ENCODE measurements at regions not wholly inside any gene's neighbourhood (a gene's known extent, or its start where the extent isn't known, plus 50 kb on each side); places are given as distances from the start of the nearest gene placed in this dataset.
"Not testable (repeated sequence)": the region's sequence is repeated elsewhere in the genome, so short reads cannot be mapped to it uniquely, and the experiment has no call there.

DNA sequence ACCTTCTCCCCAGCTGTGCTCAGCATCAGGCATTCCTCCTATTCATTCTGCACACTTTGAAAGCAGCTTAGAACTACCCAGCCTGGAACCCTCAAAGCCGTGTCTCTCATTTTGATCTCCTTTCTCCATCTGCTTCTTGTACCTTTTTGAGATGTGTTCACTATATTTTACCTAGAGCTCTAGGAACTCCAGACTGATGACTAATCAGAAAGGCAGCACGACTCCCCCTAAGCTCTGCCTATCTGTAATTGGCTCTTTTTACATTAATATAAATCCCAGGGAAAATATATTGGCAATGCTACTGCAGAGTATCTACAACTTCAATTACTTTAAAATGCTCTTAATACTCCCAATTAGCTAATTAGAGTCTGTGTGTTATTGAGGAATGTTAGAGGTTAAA, 671.5 kb downstream of the CBLN4 start:
- Mint-ChIP-seq H3K9me3 (peaks cover 4% of the 10 kb centered on the region), H3K4me1 (no peaks in the 10 kb centered on the region), H3K36me3 (no peaks in the 10 kb centered on the region), H3K4me3 (no peak overlapping the region), H3K27ac (no peak overlapping the region), H3K27me3 (no peaks in the 10 kb centered on the region)
- no peak for ATAC-seq

DNA sequence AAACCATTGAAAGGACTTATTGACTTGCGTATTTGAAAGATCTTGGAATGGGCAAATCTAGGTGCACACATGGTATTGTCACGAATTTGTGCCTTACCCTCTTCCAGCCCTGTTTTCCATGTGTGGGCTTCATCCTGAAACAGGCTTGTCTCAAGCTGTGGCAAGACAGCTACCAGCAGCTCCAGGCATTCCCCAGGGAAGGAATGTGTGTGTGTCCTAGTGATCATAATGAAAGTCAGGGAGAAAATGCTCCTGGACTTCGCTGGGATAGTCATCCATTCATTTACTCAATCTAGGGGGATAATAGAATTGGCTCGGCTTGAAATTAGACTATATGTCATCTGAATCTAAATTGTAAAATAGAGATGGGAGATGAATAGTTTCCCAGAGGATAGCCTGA, 676.2 kb downstream of the CBLN4 start:
- no peaks in the 10 kb centered on the region for H3K27me3 Mint-ChIP-seq
- peaks cover 4% of the 10 kb centered on the region for H3K9me3 Mint-ChIP-seq
- H3K27ac Mint-ChIP-seq = no peak overlapping the region
- H3K36me3 Mint-ChIP-seq = no peaks in the 10 kb centered on the region
- H3K4me1 Mint-ChIP-seq = no peaks in the 10 kb centered on the region
- ATAC-seq = no peak
- H3K4me3 Mint-ChIP-seq = no peak overlapping the region

DNA sequence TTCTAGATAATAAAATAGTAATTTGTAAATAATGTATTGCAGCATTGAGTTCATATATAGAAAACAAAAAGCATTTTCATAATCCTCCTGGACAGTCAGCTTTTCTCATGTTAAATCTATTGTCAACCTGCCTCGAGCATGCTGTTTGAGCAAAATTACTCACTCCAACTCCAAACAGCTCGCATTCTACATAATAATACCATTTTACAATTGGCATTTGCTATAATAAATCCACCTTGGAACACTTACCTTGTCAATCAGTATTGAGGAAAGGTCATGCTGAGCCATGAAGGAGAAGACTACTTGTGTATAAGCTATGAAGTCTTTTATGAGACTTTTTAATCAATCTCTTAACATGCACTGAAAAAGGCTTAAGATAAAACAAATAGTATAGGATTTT, 682.6 kb downstream of the CBLN4 start:
- no peaks in the 10 kb centered on the region for H3K4me1 Mint-ChIP-seq
- no peak for ATAC-seq
- peaks cover 6% of the 10 kb centered on the region for H3K9me3 Mint-ChIP-seq
- H3K36me3 Mint-ChIP-seq = no peaks in the 10 kb centered on the region
- no peak overlapping the region for H3K4me3 Mint-ChIP-seq
- H3K27me3 Mint-ChIP-seq = no peaks in the 10 kb centered on the region
- H3K27ac Mint-ChIP-seq = no peak overlapping the region

DNA sequence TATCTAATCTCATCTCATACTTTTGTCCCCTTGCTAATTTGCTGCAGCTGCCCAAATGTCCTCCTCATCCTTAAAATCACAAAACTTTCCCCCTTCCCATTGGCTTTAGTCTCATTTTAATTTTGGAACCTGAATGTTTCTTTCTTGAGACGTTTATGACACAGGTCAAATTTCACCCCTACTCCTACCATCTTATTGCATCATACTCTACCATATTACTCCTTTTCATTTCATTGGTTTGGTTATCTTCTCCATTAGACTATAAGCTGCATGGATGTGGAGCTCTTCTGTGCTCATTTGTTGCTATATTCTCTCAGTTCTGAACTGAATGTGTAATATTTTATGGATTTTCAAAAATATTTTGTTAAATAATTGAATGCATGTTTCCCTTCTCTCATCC, 688.6 kb downstream of the CBLN4 start:
- Mint-ChIP-seq H3K4me1 (no peaks in the 10 kb centered on the region), H3K27ac (no peak overlapping the region), H3K9me3 (peaks cover 11% of the 10 kb centered on the region), H3K36me3 (no peaks in the 10 kb centered on the region), H3K27me3 (no peaks in the 10 kb centered on the region), H3K4me3 (no peak overlapping the region)
- ATAC-seq = no peak

DNA sequence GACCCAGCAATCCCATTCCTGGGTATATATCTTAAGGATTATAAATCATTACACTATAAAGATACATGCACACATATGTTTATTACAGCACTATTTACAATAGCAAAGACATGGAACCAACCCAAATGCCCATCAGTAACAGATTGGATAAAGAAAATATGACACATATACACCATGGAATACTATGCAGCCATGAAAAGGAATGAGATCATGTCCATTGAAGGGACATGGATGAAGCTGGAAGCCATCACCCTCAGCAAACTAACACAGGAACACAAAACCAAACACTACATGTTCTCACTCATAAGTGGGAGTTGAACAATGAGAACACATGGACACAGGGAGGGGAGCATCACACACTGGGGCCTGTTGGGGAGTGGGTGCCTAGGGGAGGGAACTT, 694.5 kb downstream of the CBLN4 start:
- H3K27ac Mint-ChIP-seq, H3K4me3 Mint-ChIP-seq, H3K4me1 Mint-ChIP-seq, H3K36me3 Mint-ChIP-seq, ATAC-seq, H3K27me3 Mint-ChIP-seq: not testable (repeated sequence)
- peaks cover 12% of the 10 kb centered on the region for H3K9me3 Mint-ChIP-seq

DNA sequence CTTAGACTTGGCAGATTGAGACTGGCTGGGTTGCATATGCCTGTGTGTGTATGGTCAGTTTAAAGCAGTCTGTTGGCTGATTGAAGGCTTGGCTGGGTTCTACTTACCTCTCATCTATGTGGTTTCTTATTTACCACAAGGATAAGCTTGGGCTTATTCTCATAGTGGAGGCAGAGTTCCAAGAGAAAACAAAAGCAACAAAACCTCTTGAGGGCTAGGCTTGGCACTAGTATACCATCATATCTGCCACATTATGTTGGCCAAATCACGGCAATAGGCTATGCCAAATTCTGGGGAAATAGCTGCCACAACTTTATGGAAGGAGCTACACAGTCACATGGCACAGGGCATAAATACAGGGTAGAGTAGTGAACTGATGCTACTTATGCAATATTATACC, 714.1 kb downstream of the CBLN4 start:
- no peak for ATAC-seq
- Mint-ChIP-seq H3K27ac (no peak overlapping the region), H3K36me3 (no peaks in the 10 kb centered on the region)

DNA sequence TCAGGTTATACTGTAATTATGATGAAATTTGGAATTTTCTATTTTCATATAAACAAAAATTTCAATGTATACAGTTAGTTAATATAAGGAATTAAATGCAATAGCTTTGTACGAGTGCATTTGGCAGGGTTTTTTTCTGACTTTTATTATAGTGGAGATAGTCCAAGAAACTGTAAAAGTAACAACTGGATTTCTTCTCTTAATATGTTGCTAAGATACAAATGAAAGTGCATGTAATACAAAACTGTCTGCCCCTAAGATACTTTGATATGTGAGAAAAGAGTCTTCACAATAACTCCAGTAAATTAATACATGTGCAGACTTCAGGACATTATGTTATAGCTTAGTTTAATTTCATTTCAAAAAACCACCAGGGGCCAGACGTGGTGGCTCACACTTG, 721.4 kb downstream of the CBLN4 start:
- Mint-ChIP-seq H3K36me3 (no peaks in the 10 kb centered on the region), H3K27me3 (no peaks in the 10 kb centered on the region), H3K4me1 (no peaks in the 10 kb centered on the region), H3K4me3 (no peak overlapping the region), H3K27ac (no peak overlapping the region), H3K9me3 (peaks cover 11% of the 10 kb centered on the region)
- ATAC-seq = no peak

More for the DNA sequence above, 714.1 kb downstream of the CBLN4 start:
- H3K4me1 Mint-ChIP-seq = no peaks in the 10 kb centered on the region
- no peaks in the 10 kb centered on the region for H3K27me3 Mint-ChIP-seq
- H3K4me3 Mint-ChIP-seq = no peak overlapping the region
- peaks cover 4% of the 10 kb centered on the region for H3K9me3 Mint-ChIP-seq

DNA sequence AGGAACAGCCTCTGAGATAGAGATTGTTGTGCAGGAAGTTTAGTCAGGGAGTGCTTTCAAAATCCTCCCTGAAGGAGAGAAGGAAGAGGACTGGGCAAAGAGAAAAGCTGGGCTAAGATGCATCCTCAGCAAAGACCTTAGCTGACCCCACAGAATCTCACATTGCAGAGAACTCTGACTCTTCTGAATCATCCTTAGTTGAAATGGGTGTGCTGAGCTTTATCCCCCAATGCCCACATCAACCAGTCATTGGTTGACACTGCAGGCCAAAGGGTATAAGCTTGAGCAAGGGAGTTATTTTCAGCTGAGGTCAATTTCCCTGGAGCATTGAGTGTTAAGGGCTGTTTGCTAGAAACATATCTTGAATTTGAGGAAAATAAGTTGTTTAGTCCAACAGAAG, 732.2 kb downstream of the CBLN4 start:
- Mint-ChIP-seq H3K27me3 (no peaks in the 10 kb centered on the region), H3K4me3 (no peak overlapping the region), H3K36me3 (no peaks in the 10 kb centered on the region), H3K9me3 (peaks cover 11% of the 10 kb centered on the region), H3K4me1 (no peaks in the 10 kb centered on the region), H3K27ac (no peak overlapping the region)
- no peak for ATAC-seq

DNA sequence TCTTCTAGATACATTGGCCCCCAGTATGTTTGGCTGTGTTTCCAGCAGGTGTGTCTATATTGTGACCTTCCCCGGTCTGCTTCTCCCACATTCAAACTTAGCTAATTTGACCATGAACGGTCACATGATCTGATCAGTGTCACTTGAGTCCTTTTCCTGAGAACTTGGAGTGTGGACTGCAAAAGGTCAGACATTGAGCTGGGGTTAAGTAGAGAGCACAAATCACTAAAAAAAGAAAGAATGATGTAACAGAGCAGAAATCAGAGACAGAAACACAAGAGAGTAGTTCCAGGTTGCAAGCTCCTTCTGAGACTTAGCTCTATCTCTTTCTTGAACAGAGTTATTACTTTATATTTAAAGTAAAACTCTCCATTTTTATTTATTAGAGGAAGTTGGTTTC, 733.9 kb downstream of the CBLN4 start:
- Mint-ChIP-seq H3K36me3 (no peaks in the 10 kb centered on the region), H3K4me3 (no peak overlapping the region), H3K9me3 (peaks cover 11% of the 10 kb centered on the region), H3K27me3 (no peaks in the 10 kb centered on the region), H3K27ac (no peak overlapping the region), H3K4me1 (no peaks in the 10 kb centered on the region)
- ATAC-seq = no peak

DNA sequence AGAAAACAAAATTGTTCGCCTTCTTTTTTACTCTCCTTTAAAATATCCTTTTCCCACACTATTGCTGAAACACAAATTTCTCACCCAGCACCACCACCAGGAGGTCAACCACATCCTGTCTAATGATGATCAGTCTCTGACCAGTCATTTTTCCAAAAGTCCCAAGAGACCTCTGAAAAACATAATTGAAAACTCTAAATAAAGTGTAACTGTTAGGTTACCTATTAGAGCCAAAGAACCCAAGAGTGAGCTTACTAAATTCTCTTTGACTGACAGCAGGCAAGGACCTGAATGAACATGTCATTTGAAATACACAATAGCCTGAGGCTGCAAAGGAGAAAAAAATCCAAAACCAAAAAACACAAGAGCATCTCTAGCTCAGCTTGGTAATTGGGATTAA, 735.4 kb downstream of the CBLN4 start:
- H3K36me3 Mint-ChIP-seq = no peaks in the 10 kb centered on the region
- no peak overlapping the region for H3K27ac Mint-ChIP-seq
- H3K4me1 Mint-ChIP-seq = no peaks in the 10 kb centered on the region
- no peak overlapping the region for H3K4me3 Mint-ChIP-seq
- no peak for ATAC-seq
- H3K9me3 Mint-ChIP-seq = peaks cover 11% of the 10 kb centered on the region
- no peaks in the 10 kb centered on the region for H3K27me3 Mint-ChIP-seq

DNA sequence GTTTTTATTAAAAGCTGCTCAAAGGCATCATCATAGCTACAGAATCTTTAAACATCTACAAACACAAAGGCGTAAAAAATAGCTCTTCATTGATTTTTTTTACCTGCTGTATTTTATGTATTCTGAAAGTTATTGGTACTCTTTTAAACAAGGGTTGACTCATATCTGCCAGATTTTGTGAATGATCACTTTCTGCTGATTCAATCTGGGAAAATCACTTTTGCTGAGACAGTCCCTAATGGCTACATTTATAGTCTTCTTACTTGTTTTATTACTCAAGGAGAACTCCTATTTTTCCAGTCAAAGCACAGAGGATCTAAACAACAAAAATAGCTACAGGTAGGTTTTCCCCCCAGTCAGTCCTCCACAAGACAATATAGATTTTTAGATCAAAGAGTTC, 739.0 kb downstream of the CBLN4 start:
- H3K36me3 Mint-ChIP-seq = no peaks in the 10 kb centered on the region
- H3K27ac Mint-ChIP-seq = no peak overlapping the region
- H3K4me3 Mint-ChIP-seq = no peak overlapping the region
- no peak for ATAC-seq
- no peaks in the 10 kb centered on the region for H3K4me1 Mint-ChIP-seq
- no peaks in the 10 kb centered on the region for H3K27me3 Mint-ChIP-seq
- peaks cover 8% of the 10 kb centered on the region for H3K9me3 Mint-ChIP-seq

DNA sequence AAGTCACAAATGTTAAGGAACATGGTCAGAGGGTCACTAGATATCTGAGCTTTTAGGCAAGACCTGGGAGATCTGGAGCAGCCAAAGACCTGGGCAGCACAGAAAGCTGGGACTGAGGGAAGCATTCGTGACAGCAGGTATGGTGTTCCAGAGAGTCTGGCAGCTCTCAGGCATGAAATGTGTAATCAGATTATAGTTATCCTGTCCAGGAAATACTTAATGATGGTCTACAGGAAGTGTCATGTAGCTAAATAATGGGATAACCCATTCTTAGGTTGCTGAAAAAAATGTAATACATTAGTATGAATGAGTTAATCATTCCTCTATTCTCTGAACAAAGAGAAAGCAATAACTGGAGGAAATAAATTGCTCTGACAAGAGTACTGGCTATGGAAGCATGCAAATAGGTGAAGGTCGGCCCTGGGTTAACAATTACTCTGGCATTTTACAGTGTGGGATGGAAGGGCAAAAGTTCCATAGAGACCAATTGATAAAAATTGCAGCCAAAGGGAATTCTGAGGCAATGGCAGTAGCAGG, 740.5 kb downstream of the CBLN4 start:
- H3K27me3 Mint-ChIP-seq = no peaks in the 10 kb centered on the region
- ATAC-seq = no peak
- H3K27ac Mint-ChIP-seq = no peak overlapping the region
- no peak overlapping the region for H3K4me3 Mint-ChIP-seq
- H3K4me1 Mint-ChIP-seq = no peaks in the 10 kb centered on the region
- peaks cover 8% of the 10 kb centered on the region for H3K9me3 Mint-ChIP-seq
- H3K36me3 Mint-ChIP-seq = no peaks in the 10 kb centered on the region

DNA sequence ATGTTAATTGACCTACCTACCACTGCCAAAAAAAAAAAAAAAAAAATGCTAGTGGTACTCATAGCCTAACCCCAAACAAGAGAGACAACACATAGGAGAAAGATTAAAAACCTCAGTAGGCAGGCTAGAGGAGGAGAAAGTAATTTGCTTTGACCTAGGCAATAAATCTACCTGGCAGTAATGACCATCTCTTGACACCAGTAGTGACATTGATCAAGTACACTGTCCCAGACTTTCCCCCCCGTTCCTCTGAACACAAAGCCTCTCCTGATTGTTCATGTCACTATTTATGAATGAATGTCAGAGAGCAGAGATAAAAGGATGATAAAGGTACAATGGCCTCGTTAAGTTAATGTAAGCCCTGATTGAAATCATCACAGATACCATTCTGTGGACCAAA, 746.8 kb downstream of the CBLN4 start:
- H3K27me3 Mint-ChIP-seq = no peaks in the 10 kb centered on the region
- H3K9me3 Mint-ChIP-seq = peaks cover 2% of the 10 kb centered on the region
- no peaks in the 10 kb centered on the region for H3K36me3 Mint-ChIP-seq

DNA sequence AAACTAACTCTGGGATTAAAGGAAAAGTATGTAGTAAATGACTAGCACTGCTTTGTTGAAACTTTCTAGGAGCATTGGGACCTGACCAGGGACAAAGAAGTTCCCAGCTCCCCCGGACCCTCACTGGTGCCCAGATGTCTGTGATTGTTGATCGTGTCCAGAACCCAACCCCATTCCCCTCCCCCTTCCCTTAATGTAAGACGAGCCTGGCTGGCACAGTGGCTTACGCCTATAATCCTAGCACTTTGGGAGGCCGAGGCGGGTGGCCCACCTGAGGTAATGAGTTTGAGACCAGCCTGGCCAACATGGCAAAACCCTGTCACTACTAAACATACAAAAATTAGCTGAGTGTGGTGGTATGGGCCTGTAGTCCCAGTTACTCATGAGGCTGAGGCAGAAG, 750.3 kb downstream of the CBLN4 start:
- no peak overlapping the region for H3K4me3 Mint-ChIP-seq
- no peaks in the 10 kb centered on the region for H3K27me3 Mint-ChIP-seq
- H3K36me3 Mint-ChIP-seq = no peaks in the 10 kb centered on the region
- H3K27ac Mint-ChIP-seq = no peak overlapping the region
- ATAC-seq = no peak
- no peaks in the 10 kb centered on the region for H3K4me1 Mint-ChIP-seq
- peaks cover 2% of the 10 kb centered on the region for H3K9me3 Mint-ChIP-seq

More for the DNA sequence above, 746.8 kb downstream of the CBLN4 start:
- no peak overlapping the region for H3K27ac Mint-ChIP-seq
- H3K4me3 Mint-ChIP-seq = no peak overlapping the region
- no peaks in the 10 kb centered on the region for H3K4me1 Mint-ChIP-seq
- no peak for ATAC-seq

DNA sequence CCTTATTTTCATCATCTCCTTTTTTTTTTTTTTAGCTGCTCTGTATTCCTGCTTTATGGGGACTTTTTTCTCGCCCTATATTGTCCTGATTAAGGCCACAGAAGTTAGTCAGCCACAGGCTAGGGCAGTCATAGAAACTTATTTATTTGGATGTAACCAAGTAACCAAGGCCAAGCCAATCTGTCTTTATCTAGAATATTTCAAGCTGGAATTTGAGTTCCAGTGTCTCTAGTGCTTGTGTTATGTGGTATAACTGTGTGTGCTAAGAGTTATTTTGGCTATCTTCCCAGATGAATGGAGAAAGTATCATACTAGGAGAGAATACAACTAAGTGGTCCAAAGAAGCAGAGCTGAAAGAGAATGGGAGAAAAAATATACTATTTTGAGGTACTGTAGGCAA, 751.5 kb downstream of the CBLN4 start:
- peaks cover 3% of the 10 kb centered on the region for H3K9me3 Mint-ChIP-seq
- no peaks in the 10 kb centered on the region for H3K27me3 Mint-ChIP-seq
- no peak for ATAC-seq

DNA sequence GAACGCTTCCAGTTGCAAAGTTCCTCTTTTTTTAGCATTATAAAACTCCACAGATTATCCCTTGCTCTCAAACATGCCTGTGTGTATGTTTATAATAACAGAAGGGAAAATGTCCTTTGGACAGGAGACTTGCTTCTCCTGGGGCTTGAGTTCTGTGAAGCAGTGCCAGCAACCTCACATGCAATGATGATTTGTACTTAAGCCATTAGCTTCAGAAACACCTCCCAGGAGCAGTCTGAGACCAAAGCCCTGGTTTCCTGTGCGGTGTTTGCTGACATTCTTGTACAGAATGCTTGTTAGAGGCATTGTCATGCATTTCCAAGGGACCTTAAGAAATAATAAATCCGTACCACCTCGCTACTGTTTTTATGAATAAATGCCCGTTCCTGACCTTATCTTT, 752.8 kb downstream of the CBLN4 start:
- no peak for ATAC-seq
- Mint-ChIP-seq H3K4me1 (no peaks in the 10 kb centered on the region), H3K27ac (no peak overlapping the region), H3K36me3 (no peaks in the 10 kb centered on the region), H3K9me3 (peaks cover 4% of the 10 kb centered on the region), H3K4me3 (no peak overlapping the region), H3K27me3 (no peaks in the 10 kb centered on the region)

More for the DNA sequence above, 751.5 kb downstream of the CBLN4 start:
- no peaks in the 10 kb centered on the region for H3K36me3 Mint-ChIP-seq
- no peak overlapping the region for H3K27ac Mint-ChIP-seq
- no peaks in the 10 kb centered on the region for H3K4me1 Mint-ChIP-seq
- no peak overlapping the region for H3K4me3 Mint-ChIP-seq

DNA sequence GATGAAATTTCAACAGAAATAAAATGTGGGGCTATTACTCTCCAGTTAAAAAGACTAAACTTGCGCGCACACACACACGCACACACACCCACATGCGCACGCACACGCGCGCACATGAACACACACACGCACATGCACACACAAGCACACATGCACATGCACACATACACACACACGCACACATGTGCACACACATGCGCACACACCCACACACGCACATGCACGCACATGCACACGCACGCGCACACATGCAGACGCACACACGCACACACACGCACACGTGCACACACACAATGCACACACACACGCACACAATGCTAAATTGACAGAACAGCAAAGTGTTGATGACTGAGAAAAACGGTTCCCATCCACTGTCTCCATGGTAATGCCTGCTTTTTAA, 754.1 kb downstream of the CBLN4 start:
- Mint-ChIP-seq H3K4me3 (no peak overlapping the region), H3K4me1 (no peaks in the 10 kb centered on the region), H3K36me3 (no peaks in the 10 kb centered on the region), H3K27ac (no peak overlapping the region), H3K27me3 (no peaks in the 10 kb centered on the region), H3K9me3 (peaks cover 8% of the 10 kb centered on the region)
- ATAC-seq = no peak

Data from stimulated activated memory B cell treated with anti-CD40 and anti-IgM and Interleukin-4, amounts not matched to agents 10 μg/mL and 1 μg/mL and 100 μg/mL, for 72 hours (primary cell).